ENCODE measurements at regions not wholly inside any gene's neighbourhood (a gene's known extent, or its start where the extent isn't known, plus 50 kb on each side); places are given as distances from the start of the nearest gene placed in this dataset.

- Histone ChIP-seq H3K18ac (ENCODE audit: extremely low read depth, low read length) (no peak overlapping the region), H3K23me2 (ENCODE audit: low read depth, low read length) (no peaks in the 10 kb centered on the region), H2BK120ac (replicated peaks; ENCODE audit: low read depth, low read length) (no peak overlapping the region), H2BK12ac (ENCODE audit: low read depth, low read length) (no peak overlapping the region), H4K5ac (ENCODE audit: insufficient read length, low read depth, low read length) (no peak overlapping the region), H3K4me2 (ENCODE audit: insufficient read depth in 1 of 2, low read depth in 2 of 2, low read length in 2 of 2) (no peak overlapping the region), H4K91ac (replicated peaks; ENCODE audit: insufficient read length, low read length) (no peak overlapping the region), H4K20me1 (replicated peaks in 1 of 2; ENCODE audit: control insufficient read depth in 1 of 2, insufficient read depth in 2 of 2, low read length in 2 of 2) (no peaks in the 10 kb centered on the region), H3K9ac (replicated peaks in 1 of 4; ENCODE audit: extremely low read depth in 1 of 4, low read depth in 3 of 4, low read length in 3 of 4) (no peak overlapping the region), H3K56ac (replicated peaks; ENCODE audit: insufficient read length, low read depth, low read length) (no peak overlapping the region), H3K79me2 (ENCODE audit: control insufficient read depth in 1 of 2, insufficient read depth in 2 of 2, low read length in 2 of 2) (no peaks in the 10 kb centered on the region), H3K4ac (replicated peaks; ENCODE audit: insufficient read length, low read depth, low read length) (no peak overlapping the region), H2BK20ac (ENCODE audit: low read length) (no peak overlapping the region), H3K79me1 (ENCODE audit: low read depth, low read length) (no peaks in the 10 kb centered on the region), H3K27me3 (replicated peaks in 1 of 4; ENCODE audit: control insufficient read depth in 3 of 4, extremely low read depth in 1 of 4, insufficient read depth in 3 of 4, low read length in 3 of 4) (no peaks in the 10 kb centered on the region), H3K23ac (ENCODE audit: insufficient read length) (no peak overlapping the region), H3K14ac (ENCODE audit: insufficient read length) (no peak overlapping the region), H3K4me1 (replicated peaks in 1 of 4; ENCODE audit: control insufficient read depth in 3 of 4, insufficient read depth in 4 of 4, low read length in 3 of 4) (no peaks in the 10 kb centered on the region), H2AK5ac (ENCODE audit: low read depth, low read length) (no peak overlapping the region), H4K8ac (ENCODE audit: extremely low read depth, insufficient read depth, low read length) (no peak overlapping the region), H3K36me3 (ENCODE audit: control insufficient read depth in 2 of 4, insufficient read depth in 4 of 4, low read length in 3 of 4) (no peaks in the 10 kb centered on the region), H3K27ac (ENCODE audit: low read depth, low read length) (no peak overlapping the region), H3K4me3 (ENCODE audit: extremely low read depth in 1 of 4, insufficient read depth in 2 of 4, low read depth in 3 of 4, low read length in 4 of 4) (no peak overlapping the region), H3K9me3 (ENCODE audit: insufficient read depth in 2 of 2, low read depth in 1 of 2, low read length in 1 of 2) (no peaks in the 10 kb centered on the region), H2BK5ac (ENCODE audit: low read depth, low read length) (no peak overlapping the region), H2BK15ac (ENCODE audit: low read length) (no peak overlapping the region), H2AFZ (ENCODE audit: low read length) (peak overlapping the region; percentile 77; the same call in 1 of the 2 replicates)
- ChIA-PET CTCF (ENCODE audit: partially characterized antibody) (no interaction called here), POLR2A (ENCODE audit: partially characterized antibody) (no interaction called here)
- no peak for DNase-seq (ENCODE audit: low read depth in 1 of 2, low spot score in 2 of 2)
- 79% methylated on average over 8 of the region's 8 CpGs; no CpG with 5 or more reads in 1 of the 2 experiments for WGBS, 2 experiments (ENCODE audit: extremely low coverage in 1 of 2, insufficient coverage in 1 of 2, insufficient read length in 1 of 2, insufficient replicate concordance in 2 of 2, low coverage in 1 of 2, low lambda C conversion rate in 2 of 2, missing lambda C conversion rate in 1 of 2)
- no peak for FAIRE-seq
- no peak for TF ChIP-seq EP300 (IDR thresholded peaks at IDR 0.05; ENCODE audit: borderline replicate concordance in 1 of 2, low read depth in 2 of 2, low read length in 2 of 2)
Measured at GRCh38 chr18:29096079-29096770, 919.3 kb upstream of the CDH2 start.
